B cell (primary cell): ENCODE measurements at regions not wholly inside any gene's neighbourhood (a gene's known extent, or its start where the extent isn't known, plus 50 kb on each side); places are given as distances from the start of the nearest gene placed in this dataset.

Source experiments
- ATAC-seq: fragments of 200-7000 bp; cut with Tn5 transposase; one replicate; pipeline ENCODE4 v1.10.0; 2021; ENCODE audit warnings: low read depth, mild to moderate bottlenecking, moderate number of reproducible peaks, moderate library complexity
- CTCF ChIA-PET: fragments of 350-600 bp; sonication (Branson Sonifier 250); formaldehyde crosslinking; loops from one replicate; lab custom pipeline; 2021; ENCODE audit warnings: antibody characterized with exemption, inconsistent platforms; lab: Charles Lee
- POLR2A ChIA-PET: fragments of 350-600 bp; sonication (Branson Sonifier 250); formaldehyde crosslinking; loops from one replicate; lab custom pipeline; 2021; ENCODE audit warnings: antibody characterized with exemption; lab: Charles Lee
- DNase-seq: peaks from one replicate; pipeline ENCODE4 v3.0.0; 2013
- H2AFZ ChIP-seq: 2 replicates; pipeline ENCODE4 v1.6.1; 2012; ENCODE audit warnings: mild to moderate bottlenecking, low read depth, low read length; ENCODE audit not compliant: insufficient read depth, poor library complexity, severe bottlenecking
- H3K27ac ChIP-seq, 2 donors: 1 replicate in 1 of 2; 2 replicates in 1 of 2; pipeline ENCODE4 v1.5.1; 2012 to 2013; ENCODE audit warnings: low read length in 2 of 2, mild to moderate bottlenecking in 2 of 2, moderate library complexity in 1 of 2
- H3K27me3 ChIP-seq, 4 experiments: fragments of 200-600 bp in 1 of 4; sonication (generic) in 1 of 4; replicated peaks in 1 of 4; 1 replicate in 2 of 4; 2 replicates in 2 of 4; pipeline versions ENCODE4 v1.6.1 to v1.7.0; 2013 to 2016; ENCODE audit warnings: low read length in 3 of 4, mild to moderate bottlenecking in 2 of 4, mixed read lengths in 1 of 4, moderate library complexity in 1 of 4; ENCODE audit not compliant: insufficient read depth in 4 of 4, control insufficient read depth in 3 of 4; ENCODE audit errors: control extremely low read depth in 1 of 4
- H3K36me3 ChIP-seq, 2 experiments: replicated peaks in 1 of 2; 1 replicate in 1 of 2; 2 replicates in 1 of 2; pipeline versions ENCODE4 v1.6.1 to v1.7.1; 2013; ENCODE audit warnings: low read length in 1 of 2; ENCODE audit not compliant: insufficient read depth in 2 of 2, control insufficient read depth in 1 of 2; ENCODE audit errors: control extremely low read depth in 1 of 2, extremely low read depth in 1 of 2
- H3K4me1 ChIP-seq, 2 donors: fragments of 200-600 bp in 1 of 2; sonication (generic) in 1 of 2; 1 replicate in 1 of 2; 2 replicates in 1 of 2; pipeline versions ENCODE4 v1.5.1 to v1.6.1; 2013 to 2017; ENCODE audit warnings: low read length in 2 of 2; ENCODE audit not compliant: control insufficient read depth in 2 of 2, insufficient read depth in 2 of 2
- H3K4me2 ChIP-seq: replicated peaks from 2 replicates; pipeline ENCODE3; 2012; ENCODE audit warnings: mild to moderate bottlenecking, low read depth, low read length; ENCODE audit not compliant: poor library complexity, severe bottlenecking
- H3K4me3 ChIP-seq, 5 experiments: fragments of 200-600 bp in 1 of 5; sonication (generic) in 1 of 5; 1 replicate in 3 of 5; 2 replicates in 2 of 5; pipeline versions ENCODE4 v1.5.1 to v1.7.0; 2011 to 2016; ENCODE audit warnings: low read length in 4 of 5, mild to moderate bottlenecking in 4 of 5, low read depth in 2 of 5, control low read depth in 1 of 5, moderate library complexity in 1 of 5; ENCODE audit not compliant: insufficient read depth in 1 of 5; ENCODE audit errors: control extremely low read depth in 1 of 5, extremely low read depth in 1 of 5
- H3K79me2 ChIP-seq: fragments of 200-600 bp; sonication (generic); one replicate; pipeline ENCODE4 v1.6.0; 2016; ENCODE audit warnings: low read length; ENCODE audit not compliant: control insufficient read depth, insufficient read depth
- H3K9ac ChIP-seq: fragments of 200-600 bp; sonication (generic); 2 replicates; pipeline ENCODE4 v1.6.1; 2017; ENCODE audit warnings: mild to moderate bottlenecking, low read length, moderate library complexity
- H3K9me3 ChIP-seq, 3 donors: one replicate each; pipeline versions ENCODE4 v1.6.1 to v1.7.1; 2013; ENCODE audit warnings: low read length in 2 of 3; ENCODE audit not compliant: control insufficient read depth in 2 of 3, insufficient read depth in 1 of 3; ENCODE audit errors: control extremely low read depth in 1 of 3
- H4K20me1 ChIP-seq: 2 replicates; pipeline ENCODE4 v1.6.0; 2012; ENCODE audit warnings: mild to moderate bottlenecking, low read length; ENCODE audit not compliant: insufficient read depth, control insufficient read depth, poor library complexity, severe bottlenecking
- H3K27ac Mint-ChIP-seq: one replicate; pipeline ENCODE4 v1.8.0; 2021; ENCODE audit warnings: mixed read lengths
- H3K27me3 Mint-ChIP-seq: one replicate; pipeline ENCODE4 v1.8.0; 2021; ENCODE audit warnings: mixed read lengths
- H3K4me1 Mint-ChIP-seq: one replicate; pipeline ENCODE4 v1.8.0; 2021; ENCODE audit warnings: mixed read lengths
- H3K4me3 Mint-ChIP-seq: one replicate; pipeline ENCODE4 v1.8.0; 2021; ENCODE audit warnings: mixed read lengths
- H3K9me3 Mint-ChIP-seq: one replicate; pipeline ENCODE4 v1.8.0; 2022; ENCODE audit warnings: mixed read lengths; ENCODE audit not compliant: insufficient read depth
- CTCF ChIP-seq: fragments of 200-600 bp; IDR thresholded peaks from one replicate; pipeline ENCODE4 v1.8.0; 2022; ENCODE audit warnings: antibody characterized with exemption, mild to moderate bottlenecking
- EZH2 ChIP-seq: IDR thresholded peaks from 2 replicates; pipeline ENCODE4 v1.6.1; 2012; ENCODE audit warnings: borderline replicate concordance, low read depth, mild to moderate bottlenecking, moderate library complexity, low read length; ENCODE audit not compliant: insufficient read depth, poor library complexity, severe bottlenecking
- WGBS: methylation state at CpG from one replicate; pipeline ENCODE4 v1.1.5; 2013; ENCODE audit warnings: missing lambda C conversion rate; ENCODE audit not compliant: insufficient coverage; 5-methylcytosine and 5-hydroxymethylcytosine counted together
- intact Hi-C: fragments of 100-400 bp; cut with micrococcal nuclease; formaldehyde crosslinking; loops from one replicate; pipeline ENCODE4 v1.10.0; 2022

DNA sequence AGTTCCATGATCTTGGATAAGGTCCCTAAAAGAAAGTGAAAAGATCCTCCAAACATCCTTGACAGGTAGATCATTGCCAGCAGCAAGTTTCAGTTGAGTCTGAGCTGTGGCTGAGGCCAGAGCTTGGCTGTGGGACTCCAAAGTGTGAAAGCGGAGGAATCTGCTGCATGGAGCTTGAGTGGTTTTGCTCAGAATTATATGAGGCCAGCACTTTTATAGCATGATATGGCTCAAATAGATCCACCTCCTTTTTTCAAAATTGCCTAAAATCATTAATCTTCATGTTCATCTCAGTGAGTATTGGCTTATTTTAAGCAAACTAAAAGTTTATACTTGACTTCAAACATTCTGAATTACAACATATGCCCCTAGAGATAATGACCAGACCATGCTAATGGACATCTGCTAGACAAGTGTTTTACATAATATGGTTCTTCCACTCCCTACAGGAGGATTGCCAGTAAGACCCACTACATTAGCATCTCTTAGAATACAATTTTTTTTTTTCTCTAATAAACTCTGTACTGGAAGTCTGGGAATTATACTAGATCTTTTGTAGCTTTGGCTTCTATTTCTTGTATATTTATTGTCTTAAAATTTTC lies 368.1 kb downstream of the ZPLD1 start:
- no peaks in the 10 kb centered on the region for H3K27me3 Mint-ChIP-seq
- CTCF ChIA-PET: no interaction called here
- no peak for ATAC-seq
- H3K4me1 Mint-ChIP-seq: no peaks in the 10 kb centered on the region
- no peaks in the 10 kb centered on the region for H4K20me1 ChIP-seq
- H3K9me3 ChIP-seq: no peaks in the 10 kb centered on the region
- H3K4me1 ChIP-seq: no peaks in the 10 kb centered on the region
- no peak overlapping the region for H3K4me3 ChIP-seq
- DNase-seq: no peak
- 100% methylated on average over 1 of the region's 1 CpG for WGBS
- H2AFZ ChIP-seq: no peak overlapping the region
- no peak overlapping the region for H3K27ac Mint-ChIP-seq
- intact Hi-C loops: no loop called here
- no peak overlapping the region for H3K9ac ChIP-seq
- H3K27me3 ChIP-seq: no peaks in the 10 kb centered on the region
- TF ChIP-seq CTCF: no peak
- no peaks in the 10 kb centered on the region for H3K79me2 ChIP-seq
- H3K36me3 ChIP-seq: no peaks in the 10 kb centered on the region
- POLR2A ChIA-PET: no interaction called here
- no peak overlapping the region for H3K4me3 Mint-ChIP-seq
- peaks cover 2% of the 10 kb centered on the region for H3K9me3 Mint-ChIP-seq
- H3K27ac ChIP-seq: no peak overlapping the region
- H3K4me2 ChIP-seq: no peak overlapping the region

DNA sequence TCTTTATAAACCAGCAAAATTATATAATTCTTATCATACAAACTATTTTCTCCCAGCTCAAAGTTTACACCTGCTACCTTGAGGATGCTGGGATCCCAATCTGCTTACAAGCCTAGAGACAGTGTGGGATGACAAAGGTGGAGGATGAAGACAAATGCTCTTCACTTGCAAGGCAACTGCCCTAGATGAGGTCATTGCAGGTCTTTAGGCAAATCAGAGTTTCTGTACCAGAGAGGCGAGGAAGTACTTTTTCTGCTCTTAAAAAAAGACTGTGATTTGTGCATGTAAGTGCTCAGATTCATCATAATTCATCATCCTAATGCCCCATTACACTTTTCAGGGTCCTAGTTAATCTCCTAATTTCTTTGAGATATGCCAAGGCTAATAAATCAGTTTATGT lies 376.1 kb downstream of the ZPLD1 start:
- ChIA-PET POLR2A (no interaction called here), CTCF (no interaction called here)
- TF ChIP-seq EZH2: no peak
- TF ChIP-seq CTCF: no peak
- Histone ChIP-seq H3K4me3 (no peak overlapping the region), H3K4me1 (no peaks in the 10 kb centered on the region), H2AFZ (no peak overlapping the region), H3K4me2 (no peak overlapping the region), H3K79me2 (no peaks in the 10 kb centered on the region), H3K27ac (no peak overlapping the region), H4K20me1 (no peaks in the 10 kb centered on the region), H3K9ac (no peak overlapping the region), H3K36me3 (no peaks in the 10 kb centered on the region), H3K27me3 (no peaks in the 10 kb centered on the region), H3K9me3 (no peaks in the 10 kb centered on the region)
- no CpG with 5 or more reads among the region's 1 CpG for WGBS
- Mint-ChIP-seq H3K27ac (no peak overlapping the region), H3K9me3 (no peaks in the 10 kb centered on the region), H3K27me3 (no peaks in the 10 kb centered on the region), H3K4me1 (no peaks in the 10 kb centered on the region), H3K4me3 (no peak overlapping the region)
- ATAC-seq: no peak
- DNase-seq: no peak
- intact Hi-C loops: no loop called here
